ENCODE measurements at regions not wholly inside any gene's neighbourhood (a gene's known extent, or its start where the extent isn't known, plus 50 kb on each side); places are given as distances from the start of the nearest gene placed in this dataset.

DNA sequence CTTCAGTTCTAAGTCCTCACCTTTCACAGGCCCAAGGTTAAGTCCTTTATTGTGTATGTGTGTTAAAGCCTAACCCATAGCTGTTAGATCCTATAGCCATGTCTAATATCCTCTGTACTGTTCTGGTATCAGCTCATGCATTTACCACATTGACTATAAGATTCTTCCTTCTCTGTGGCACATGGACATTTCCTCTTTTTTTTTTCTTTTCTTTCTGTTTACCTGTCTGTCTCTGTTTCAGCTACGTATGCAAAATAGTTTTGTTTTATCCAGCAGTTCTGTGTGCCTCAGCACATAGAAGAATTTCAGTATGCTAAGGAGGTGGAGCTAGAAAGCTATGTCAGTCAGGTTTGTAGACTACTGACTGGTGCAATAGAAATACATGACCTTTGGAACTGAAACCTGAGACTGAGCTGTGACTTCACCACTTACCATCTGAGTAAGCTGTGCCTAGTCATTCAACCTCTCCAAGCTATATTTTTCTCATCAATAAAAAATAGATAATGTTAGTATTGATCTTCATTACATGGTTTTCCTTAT lies 155.6 kb upstream of the VLDLR start:
- TF ChIP-seq, protein P1, sequence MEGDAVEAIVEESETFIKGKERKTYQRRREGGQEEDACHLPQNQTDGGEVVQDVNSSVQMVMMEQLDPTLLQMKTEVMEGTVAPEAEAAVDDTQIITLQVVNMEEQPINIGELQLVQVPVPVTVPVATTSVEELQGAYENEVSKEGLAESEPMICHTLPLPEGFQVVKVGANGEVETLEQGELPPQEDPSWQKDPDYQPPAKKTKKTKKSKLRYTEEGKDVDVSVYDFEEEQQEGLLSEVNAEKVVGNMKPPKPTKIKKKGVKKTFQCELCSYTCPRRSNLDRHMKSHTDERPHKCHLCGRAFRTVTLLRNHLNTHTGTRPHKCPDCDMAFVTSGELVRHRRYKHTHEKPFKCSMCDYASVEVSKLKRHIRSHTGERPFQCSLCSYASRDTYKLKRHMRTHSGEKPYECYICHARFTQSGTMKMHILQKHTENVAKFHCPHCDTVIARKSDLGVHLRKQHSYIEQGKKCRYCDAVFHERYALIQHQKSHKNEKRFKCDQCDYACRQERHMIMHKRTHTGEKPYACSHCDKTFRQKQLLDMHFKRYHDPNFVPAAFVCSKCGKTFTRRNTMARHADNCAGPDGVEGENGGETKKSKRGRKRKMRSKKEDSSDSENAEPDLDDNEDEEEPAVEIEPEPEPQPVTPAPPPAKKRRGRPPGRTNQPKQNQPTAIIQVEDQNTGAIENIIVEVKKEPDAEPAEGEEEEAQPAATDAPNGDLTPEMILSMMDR (IDR thresholded peaks at IDR 0.05) = no peak
- no peak for TF ChIP-seq POLR2A (IDR thresholded peaks at IDR 0.05)

Data from body of pancreas (tissue), 4 donors.